GM21723 (cell line): ENCODE measurements at regions not wholly inside any gene's neighbourhood (a gene's known extent, or its start where the extent isn't known, plus 50 kb on each side); places are given as distances from the start of the nearest gene placed in this dataset.

Experiments used
- ATAC-seq: cut with Tn5 transposase; IDR thresholded peaks from one replicate; pipeline ENCODE4 v1.9.1; 2021; ENCODE audit warnings: mild to moderate bottlenecking, moderate library complexity; ENCODE audit not compliant: unreplicated experiment

DNA sequence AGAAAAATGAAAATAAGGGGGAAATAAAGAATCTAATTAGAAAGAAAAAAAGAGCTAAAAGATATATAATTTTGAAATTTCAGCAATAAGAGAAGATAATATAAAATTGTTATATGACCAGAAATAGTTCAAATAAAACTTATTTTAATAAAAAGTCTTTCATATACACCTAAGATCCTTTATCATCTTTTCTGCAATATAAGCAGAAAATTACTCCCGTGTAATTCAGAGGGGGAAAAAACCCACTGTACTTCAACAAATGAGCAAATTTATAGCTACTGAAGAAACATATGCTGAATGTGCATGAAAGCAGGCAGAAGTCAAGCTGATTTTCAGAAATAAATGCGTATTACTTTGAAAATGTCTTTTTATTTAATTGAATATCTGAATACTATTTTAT lies 771.3 kb downstream of the FAT4 start:
- ATAC-seq, result no peak

DNA sequence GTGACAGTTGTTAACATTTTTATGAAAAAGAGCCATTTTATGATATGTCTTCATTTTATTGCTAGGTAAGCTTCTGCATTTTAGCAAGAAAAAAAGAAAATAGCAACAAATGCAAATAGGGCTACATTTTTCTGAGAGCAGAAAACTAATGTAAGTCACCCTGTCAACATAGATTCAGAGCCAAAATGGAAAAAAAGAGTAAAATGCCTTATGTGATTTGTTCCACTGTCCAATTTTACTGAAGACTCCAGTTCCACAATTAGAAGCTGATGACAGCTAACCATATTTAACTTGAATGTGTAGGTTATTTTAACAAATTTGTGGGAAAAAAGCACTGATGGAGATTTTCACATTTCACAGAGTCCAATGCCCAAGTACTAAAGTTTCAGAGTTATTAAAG lies 772.3 kb downstream of the FAT4 start:
- ATAC-seq, result no peak

DNA sequence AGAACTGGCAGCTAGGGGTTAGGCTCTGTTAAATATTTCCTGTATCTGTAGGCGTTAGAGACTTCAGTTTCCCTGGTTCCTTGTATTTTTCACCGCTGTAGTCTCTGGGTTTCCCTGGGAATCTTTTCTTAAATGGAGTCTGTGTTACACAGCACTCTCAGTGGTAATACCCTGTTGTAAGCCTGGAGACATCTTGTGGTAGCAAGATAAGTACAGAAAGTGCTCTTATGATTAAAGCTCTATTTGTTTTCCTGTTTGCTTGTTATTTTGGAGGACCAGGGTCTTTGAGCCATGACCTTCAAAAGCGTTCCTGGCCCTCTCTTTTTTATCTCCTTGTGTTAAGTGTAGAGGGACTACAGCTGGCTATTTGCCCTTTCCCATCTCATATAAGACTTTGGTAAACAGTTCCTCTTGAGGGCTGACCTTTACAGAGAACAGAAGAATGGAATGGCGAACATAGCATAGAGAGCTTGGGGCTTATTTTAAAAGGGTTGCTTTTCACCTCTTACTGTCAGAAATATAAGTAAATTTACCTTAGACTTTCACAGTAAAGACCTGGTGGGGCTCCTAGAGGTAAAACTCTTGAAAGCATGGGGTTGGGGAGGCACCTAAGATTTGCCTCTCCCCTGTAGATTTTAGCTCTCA lies 782.5 kb downstream of the FAT4 start:
- no peak for ATAC-seq

DNA sequence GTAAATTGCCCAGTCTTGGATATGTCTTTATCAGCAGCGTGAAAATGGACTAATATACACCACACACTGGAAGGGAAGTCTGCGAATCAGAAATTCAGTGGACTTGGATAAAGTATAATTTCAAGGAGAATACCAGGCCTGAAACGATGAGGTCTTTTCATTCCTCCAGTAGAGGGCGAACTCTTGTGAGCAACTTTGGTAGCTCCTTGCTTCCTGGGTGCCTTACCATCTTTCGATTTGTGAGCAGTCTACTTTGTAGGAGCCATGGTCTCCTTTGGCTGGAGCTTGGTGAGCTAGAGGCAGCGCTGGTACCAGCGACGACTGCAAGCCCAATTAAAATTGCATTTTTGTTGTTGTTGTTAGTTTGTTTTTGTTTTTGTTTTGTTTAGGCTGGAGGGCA lies 791.9 kb downstream of the FAT4 start:
- no peak for ATAC-seq

DNA sequence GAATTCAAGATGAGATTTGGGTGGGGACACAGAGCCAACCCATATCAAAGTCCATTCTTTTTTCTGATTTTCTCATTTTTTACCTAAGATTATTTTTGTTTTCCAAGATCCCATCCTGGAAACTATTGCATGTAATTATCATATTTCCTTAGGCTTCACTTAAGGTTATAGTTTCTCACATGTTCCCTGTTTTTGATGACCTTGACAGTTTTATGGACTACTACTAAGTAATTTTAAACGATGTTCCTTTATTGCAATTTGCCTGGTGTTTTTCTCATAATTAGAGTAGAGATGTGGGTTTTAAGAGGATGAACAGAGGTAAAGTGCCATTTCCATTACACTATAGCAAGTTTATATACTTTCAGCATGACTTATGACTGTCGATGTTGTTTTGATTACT lies 795.1 kb downstream of the FAT4 start:
- ATAC-seq, result no peak

DNA sequence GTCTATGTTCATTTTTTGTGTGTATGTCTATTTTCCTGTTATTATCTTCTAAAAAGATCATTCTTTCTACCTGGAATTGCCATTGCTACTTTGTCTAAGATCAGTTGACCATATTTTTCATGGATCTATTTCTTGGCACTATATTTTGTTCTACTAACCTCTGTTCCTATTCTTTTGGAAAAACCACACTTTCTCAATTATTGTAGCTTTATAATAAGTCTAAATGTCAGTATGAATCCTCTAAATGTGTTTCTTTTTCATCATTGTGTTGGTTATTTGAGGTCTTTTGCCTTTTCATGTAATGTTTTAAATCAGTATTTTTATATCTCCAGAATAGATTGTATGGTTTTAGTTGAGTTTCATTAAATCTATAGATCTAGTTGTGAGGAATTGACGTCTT lies 798.3 kb downstream of the FAT4 start:
- ATAC-seq, result no peak

DNA sequence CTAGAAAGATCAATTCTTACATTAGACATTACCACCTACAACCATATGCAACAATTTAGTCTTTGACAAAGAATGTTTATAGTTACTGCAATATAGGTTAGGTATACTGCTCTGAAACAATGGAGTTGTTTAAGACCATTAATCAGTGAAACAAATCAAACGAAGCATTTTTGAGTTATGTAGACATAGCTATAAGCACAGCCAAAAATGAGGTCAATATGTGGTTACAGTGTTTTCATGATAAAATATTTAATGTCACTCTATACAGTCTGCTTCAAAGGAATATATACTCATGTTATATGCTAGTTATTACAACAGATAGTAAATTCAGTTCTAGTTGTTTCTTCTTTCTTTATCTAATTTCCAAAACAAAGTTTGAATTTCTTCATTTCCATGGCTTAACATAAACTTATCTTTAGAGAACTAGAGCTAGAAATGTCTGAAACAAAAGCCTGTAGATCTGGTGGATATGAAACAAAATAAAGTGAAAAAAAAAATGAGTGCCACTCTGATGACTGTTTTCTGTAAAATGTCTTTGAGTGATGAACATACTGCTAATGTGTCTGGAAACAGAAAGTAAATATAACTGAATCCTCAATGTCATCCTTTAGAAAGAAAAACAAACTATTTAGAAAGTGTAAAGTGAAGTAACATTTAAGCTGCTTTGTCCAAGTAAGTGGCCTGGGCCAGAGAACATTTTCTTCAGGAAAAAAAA lies 809.0 kb downstream of the FAT4 start:
- ATAC-seq, result no peak

DNA sequence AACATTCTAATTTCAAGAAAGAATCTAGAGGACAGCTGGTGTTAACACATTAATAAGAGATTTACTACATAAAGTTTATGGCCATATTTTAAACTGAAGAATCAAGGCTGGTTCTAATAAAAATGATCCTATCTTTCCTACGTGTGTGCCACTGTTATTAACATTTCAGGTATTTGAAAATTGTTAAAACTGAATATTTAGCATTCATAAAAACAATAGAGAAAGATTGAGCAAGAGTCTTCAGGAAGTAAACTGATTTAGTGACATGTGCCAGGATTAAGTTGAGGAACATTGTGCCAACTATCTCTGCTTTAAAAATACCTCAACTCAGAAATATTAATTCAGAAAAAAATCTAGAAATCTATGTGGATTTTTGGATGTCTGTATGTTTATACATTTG lies 810.1 kb downstream of the FAT4 start:
- no peak for ATAC-seq

DNA sequence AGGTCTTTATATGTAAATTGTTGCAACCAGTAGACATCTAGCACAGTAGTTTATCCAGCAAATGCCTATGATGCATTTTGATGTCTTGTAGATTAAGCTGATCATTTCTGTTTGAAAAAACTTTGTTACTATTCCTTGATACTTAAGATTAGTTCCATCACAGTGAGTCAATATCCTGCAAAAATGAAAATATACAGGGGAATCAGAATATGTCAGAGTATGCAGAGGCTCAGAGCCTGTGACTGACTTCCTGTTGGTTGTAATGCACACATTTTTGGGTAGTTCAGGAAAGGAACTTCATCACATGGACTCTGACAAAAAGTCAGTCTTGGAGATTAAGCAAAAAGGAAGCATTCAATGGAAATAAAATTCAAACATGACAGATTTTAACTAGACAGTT lies 815.5 kb downstream of the FAT4 start:
- no peak for ATAC-seq

DNA sequence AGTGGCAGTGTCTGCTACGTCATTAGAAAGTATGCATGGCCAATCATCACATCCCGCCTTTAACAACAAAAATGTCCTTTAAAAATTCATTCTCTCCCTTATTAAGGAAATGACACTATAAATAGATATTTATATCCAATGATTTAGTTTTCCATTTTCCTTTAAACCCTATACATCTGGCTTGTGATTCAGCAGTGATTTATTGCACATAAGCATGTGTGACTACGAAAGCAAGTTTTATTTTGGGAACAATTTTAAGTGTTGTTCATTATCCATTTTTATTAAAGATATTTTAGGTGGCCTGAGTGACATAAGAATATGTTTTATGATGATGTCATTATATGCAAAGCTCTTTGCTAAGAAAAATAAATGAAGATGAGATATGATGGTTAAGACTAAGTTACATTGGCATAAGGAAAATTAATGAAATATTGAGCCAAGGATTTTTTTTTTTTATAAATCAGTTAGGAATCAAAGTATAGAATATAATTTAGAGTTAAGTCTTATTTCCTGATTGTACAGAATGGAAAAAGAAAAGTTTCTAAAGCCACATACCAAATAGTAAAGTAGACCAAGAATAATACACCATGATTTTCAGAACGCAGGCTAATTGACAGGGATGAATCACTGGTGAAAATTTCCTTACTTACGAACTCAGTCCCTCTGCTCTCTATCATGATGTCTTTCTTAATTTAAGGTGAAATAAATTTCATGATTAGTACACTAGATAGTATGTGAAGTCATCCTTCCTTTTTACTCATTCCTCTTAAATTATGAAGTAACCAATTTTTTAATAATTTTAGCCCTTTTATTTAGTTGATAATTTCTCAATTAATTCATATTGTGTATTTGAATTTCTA lies 822.4 kb downstream of the FAT4 start:
- no peak for ATAC-seq

DNA sequence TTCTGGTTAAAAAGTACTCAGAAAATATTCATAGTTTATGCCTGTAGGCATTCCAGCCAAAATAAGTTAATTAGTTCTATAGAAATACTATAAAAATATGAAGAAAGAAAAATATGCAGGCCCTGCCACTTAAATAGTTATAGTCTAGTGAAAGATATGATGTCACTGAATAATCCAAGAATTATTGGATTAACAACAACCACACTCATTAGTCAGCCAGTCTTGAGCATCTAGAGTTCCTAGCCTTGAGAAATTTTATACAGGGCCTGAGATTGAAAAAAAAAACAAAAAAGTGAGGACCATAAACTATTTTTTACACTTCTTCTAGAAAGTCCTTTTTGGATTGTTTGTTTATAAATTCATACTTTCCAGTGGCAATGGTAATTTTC lies 823.0 kb downstream of the FAT4 start:
- ATAC-seq, result no peak

DNA sequence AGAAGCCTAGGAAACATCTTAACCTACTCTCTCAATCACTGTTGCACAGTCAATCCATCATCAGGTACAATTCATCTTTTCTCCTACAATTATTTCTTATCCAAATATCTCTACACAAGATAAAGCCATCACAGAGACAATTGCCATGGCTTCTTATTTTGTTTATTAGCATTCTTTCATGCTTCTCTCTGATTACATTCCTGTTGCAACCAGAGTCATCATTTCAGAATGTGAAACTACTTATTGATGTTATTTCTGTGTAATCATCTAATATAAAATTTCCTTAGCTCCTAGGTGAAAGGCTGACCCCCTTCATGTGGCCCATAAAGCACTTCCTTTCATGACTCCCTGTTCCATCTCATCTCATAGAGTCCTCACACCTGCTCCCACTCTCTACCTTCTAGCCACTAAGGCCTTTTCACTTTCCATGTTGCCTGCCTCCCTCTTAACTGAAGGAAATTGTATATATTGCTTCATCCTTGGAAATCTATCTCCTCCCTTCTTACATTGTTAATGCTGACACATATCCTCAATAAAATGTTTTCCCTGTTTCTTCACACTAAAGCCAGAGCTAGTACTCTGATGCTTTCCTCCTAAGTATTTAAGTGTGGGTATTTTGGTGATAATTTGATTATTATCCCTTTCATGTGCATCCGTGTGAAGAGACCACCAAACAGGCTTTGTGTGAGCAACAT lies 829.9 kb downstream of the FAT4 start:
- no peak for ATAC-seq

DNA sequence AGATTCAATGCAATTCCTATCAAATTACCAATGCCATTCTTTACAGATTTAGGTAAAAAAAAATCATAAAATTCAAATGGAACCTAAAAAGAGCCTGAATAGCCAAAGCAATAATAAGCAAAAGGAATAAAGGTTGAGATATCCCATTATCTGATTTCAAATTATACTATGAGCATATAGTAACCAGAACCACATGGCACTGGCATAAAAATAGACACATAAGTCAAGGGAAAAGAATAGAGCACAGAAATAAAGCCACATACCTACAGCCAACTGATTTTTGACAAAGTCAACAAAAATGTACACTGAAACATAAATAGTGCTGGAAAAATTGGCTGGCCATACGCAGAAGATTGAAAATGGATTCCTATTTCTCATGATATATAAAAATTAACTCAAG lies 853.7 kb downstream of the FAT4 start:
- ATAC-seq, result no peak

DNA sequence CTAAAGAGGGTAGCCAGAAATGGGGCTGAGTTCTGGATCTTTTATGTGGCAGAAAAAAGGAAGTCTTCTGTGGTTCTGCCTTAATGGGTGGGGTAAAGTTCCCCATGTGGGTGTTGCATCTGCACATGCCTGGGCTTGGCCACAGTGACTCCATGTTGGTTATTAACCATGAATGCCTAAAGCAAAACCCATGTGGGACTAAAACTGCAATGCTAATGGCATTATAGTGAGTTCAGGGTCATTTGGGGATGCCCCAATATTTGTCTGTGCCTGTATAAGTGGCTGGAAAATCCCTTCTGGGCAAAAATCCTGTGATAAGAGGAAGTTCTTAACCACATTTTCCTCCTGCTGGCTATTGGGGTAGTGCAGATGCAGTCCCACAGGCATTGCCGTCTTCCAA lies 857.4 kb downstream of the FAT4 start:
- ATAC-seq, result no peak

DNA sequence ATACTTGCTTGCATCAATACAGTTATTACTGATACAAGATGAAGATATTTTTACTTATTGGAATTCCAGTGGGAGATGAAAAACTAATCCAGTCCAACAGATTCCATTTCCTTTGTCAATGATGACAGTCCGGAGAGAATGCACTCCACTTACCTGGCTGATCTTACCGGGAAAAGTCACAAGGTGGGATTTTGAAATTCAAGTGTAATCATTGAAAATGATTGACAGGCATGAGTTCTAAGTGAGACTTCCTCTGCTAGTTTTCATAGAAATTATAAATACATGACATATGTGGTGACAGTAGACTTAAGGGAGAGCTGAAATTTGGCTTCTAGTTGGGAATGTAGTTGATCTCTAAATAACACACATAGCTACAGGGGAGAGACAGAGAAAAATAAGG lies 859.9 kb downstream of the FAT4 start:
- ATAC-seq, result no peak

DNA sequence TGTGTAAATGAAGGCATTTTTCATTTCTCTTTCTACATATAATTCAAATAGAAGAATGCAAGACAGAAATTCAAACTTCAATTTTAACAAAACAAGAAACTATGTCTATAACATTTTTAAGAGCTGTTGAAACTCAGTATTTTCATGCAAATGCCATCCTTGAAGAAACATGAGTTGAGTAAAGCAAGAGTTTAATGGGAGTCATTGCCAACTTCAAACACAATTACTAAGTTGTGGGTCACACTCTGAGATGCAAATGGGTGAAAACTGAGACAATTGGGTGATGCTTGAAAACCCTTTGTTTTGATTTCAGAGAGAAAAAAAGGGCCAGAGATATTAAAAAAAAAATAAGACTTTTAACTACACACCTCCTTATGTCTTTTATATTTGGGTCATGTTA lies 865.9 kb downstream of the FAT4 start:
- no peak for ATAC-seq

DNA sequence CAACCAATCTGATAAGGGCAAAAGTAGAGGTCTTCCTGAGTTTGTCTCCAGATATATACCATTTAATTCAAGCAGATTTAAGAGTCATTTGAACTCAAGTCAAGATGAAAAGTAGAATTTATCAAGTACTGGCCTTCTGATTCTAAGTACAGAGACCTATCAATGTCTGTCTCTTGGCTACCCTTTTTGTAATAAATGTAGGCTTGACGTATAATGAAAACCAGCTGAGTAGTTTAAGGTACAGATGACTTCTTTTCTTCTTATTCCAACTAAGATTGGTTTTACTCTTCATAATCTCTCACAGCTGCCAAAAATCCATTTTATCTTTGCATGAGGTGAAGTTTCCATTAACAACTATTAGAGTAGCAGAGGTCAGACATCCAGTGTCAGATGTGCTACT lies 867.6 kb downstream of the FAT4 start:
- ATAC-seq, result no peak

DNA sequence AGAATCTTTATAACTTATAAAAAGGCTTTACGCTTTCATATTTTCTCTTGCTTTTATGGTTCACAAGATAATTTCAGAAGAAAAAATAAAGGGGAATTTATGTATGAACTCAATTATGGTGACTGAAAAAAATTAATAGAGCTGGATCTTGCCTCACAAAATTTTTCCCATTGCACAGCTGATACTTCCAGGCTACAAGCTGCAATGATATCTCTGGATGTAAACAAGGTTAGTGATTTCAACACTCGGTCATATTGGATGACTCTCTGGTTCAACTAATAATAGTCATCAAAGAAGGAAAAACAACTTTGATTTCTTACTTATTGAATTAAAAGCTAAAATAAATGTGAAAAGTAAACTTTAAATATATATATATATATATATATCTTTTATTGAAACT lies 868.0 kb downstream of the FAT4 start:
- no peak for ATAC-seq

DNA sequence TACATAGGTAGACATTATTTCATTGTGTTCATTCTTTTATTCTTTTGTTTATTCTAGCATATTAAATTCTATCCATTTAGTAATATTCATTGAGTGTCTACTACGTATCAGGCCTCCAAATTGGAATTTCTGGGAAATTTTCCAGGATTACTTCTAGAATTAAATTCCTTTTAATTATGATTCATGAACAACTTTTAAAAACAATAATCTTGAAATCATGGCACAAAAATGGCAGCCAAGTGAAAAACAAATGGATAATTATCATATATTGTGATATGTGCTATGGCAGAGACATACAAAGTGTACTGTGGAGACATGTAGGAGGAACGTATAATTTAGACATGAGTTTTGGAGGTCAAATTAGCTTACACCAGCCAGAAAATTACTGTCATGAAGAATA lies 868.5 kb downstream of the FAT4 start:
- ATAC-seq, result no peak

DNA sequence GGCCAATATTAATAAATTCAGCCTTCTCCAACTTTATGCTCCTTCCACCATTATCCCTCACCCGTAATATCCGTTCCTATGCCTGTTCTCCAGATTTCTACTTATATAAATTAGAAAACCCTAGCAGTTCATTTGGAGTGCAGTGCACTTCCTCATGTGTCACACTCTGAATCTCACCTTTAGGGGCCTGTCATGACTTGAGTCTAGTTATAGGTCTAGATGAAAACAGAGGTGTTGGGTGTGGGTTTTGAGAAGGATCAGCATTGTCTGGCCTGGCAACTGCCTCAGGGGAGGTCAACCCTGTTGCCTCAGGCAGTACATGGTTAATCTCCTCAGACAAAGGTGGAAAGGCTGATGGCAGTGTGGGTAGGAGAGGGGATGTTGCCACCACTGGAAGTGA lies 876.8 kb downstream of the FAT4 start:
- ATAC-seq, result no peak

DNA sequence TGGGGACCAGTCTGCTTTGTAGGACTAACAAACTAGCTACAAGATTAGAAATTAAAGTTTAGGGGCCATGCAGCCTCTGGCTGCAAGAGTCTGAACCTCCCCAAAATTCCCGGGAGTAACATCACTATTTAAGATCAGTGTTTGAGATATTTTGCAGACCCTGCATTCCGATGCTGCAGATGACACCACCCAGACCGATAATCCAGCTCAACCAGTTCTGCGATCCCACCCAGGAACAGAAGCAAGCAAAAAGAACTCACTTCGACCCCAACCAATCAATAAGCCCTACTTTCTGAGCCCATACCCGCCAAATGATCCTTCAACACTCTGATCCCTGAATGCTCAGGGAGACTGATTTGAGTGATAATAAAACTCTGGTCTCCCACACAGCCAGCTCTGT lies 877.8 kb downstream of the FAT4 start:
- ATAC-seq, result no peak
